ENCODE measurements at regions not wholly inside any gene's neighbourhood (a gene's known extent, or its start where the extent isn't known, plus 50 kb on each side); places are given as distances from the start of the nearest gene placed in this dataset.

- H3K4me3 ChIP-seq (ENCODE audit: low read depth, low read length): no peak overlapping the region
- DNase-seq (ENCODE audit: low read depth): no peak
- TF ChIP-seq, protein P1, sequence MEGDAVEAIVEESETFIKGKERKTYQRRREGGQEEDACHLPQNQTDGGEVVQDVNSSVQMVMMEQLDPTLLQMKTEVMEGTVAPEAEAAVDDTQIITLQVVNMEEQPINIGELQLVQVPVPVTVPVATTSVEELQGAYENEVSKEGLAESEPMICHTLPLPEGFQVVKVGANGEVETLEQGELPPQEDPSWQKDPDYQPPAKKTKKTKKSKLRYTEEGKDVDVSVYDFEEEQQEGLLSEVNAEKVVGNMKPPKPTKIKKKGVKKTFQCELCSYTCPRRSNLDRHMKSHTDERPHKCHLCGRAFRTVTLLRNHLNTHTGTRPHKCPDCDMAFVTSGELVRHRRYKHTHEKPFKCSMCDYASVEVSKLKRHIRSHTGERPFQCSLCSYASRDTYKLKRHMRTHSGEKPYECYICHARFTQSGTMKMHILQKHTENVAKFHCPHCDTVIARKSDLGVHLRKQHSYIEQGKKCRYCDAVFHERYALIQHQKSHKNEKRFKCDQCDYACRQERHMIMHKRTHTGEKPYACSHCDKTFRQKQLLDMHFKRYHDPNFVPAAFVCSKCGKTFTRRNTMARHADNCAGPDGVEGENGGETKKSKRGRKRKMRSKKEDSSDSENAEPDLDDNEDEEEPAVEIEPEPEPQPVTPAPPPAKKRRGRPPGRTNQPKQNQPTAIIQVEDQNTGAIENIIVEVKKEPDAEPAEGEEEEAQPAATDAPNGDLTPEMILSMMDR (IDR thresholded peaks at IDR 0.05; ENCODE audit: insufficient read depth, low read length): no peak
Observed at GRCh38 chr2:156004459-156004858, 328.1 kb downstream of the NR4A2 start.

DNA sequence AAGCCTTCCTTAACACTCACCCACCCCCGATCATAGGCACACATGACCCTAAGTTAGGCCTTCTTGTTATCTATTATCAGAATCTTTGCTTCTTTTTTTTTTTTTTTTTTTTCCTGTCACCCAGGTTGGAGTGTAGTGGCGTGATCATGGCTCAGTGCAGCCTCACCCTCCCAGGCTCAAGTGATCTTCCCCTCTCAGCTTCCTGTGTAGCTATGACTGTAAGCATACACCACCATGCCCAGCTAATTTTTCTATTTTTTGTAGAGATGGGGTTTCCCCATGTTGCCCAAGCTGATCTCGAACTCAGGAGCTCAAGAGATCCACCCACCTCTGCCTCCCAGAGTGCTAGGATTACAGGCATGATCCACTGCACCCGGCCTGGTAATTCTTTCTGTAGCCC lies 328.7 kb downstream of the NR4A2 start:
- H3K4me3 ChIP-seq (ENCODE audit: low read depth, low read length): no peak overlapping the region
- DNase-seq (ENCODE audit: low read depth): no peak
- TF ChIP-seq, protein P1 (IDR thresholded peaks at IDR 0.05; ENCODE audit: insufficient read depth, low read length): no peak

GRCh38 chr2:156001851-156002250 lies 330.7 kb downstream of the NR4A2 start:
- no peak overlapping the region for H3K4me3 ChIP-seq (ENCODE audit: low read depth, low read length)
- DNase-seq (ENCODE audit: low read depth): no peak
- TF ChIP-seq, protein P1 (IDR thresholded peaks at IDR 0.05; ENCODE audit: insufficient read depth, low read length): no peak

DNA sequence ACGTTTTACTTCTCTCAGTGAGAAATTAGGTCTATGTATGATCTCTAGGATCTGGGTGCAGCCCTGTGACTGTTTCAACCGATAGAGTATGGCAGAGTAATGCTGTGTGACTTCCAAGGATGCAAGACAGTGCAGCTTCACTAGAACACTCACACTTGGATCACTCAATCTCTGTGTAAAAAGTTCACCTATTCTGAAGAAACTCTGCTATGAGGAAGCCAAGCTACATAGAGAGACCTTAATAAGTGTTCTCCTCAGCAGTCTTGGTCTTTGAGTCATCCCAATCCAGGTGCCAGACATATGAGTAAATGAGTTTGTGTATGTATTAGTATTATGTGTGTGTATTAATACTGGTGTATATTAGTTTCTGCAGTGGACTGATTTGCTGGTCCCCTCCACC lies 335.0 kb downstream of the NR4A2 start:
- no peak for DNase-seq (ENCODE audit: low read depth)
- TF ChIP-seq, protein P1 (IDR thresholded peaks at IDR 0.05; ENCODE audit: insufficient read depth, low read length): no peak
- no peak overlapping the region for H3K4me3 ChIP-seq (ENCODE audit: low read depth, low read length)

DNA sequence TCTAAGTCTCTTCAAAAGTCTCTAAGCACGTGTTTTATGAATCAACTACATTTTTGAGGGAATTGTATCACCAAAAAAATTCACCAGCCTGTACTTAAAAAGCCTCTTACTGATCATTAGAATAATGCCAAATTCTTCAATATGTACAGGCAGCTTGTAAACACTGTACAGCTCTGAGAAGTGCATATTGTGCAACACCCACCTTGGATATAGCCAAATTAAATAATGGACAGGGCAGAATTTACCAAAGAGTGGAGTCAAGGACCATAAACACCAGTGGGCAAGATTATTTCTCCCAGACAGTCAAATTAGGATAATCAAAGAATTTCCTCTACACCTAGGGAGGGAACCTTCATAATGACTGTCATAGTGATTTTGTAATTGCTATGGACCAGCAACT lies 338.2 kb downstream of the NR4A2 start:
- H3K4me3 ChIP-seq (ENCODE audit: low read depth, low read length): no peak overlapping the region
- TF ChIP-seq, protein P1 (IDR thresholded peaks at IDR 0.05; ENCODE audit: insufficient read depth, low read length): no peak

GRCh38 chr2:155983845-155984244 lies 348.7 kb downstream of the NR4A2 start:
- DNase-seq (ENCODE audit: low read depth): no peak
- TF ChIP-seq, protein P1 (IDR thresholded peaks at IDR 0.05; ENCODE audit: insufficient read depth, low read length): no peak
- H3K4me3 ChIP-seq (ENCODE audit: low read depth, low read length): no peak overlapping the region

More for the DNA sequence above, 338.2 kb downstream of the NR4A2 start:
- DNase-seq (ENCODE audit: low read depth): no peak

DNA sequence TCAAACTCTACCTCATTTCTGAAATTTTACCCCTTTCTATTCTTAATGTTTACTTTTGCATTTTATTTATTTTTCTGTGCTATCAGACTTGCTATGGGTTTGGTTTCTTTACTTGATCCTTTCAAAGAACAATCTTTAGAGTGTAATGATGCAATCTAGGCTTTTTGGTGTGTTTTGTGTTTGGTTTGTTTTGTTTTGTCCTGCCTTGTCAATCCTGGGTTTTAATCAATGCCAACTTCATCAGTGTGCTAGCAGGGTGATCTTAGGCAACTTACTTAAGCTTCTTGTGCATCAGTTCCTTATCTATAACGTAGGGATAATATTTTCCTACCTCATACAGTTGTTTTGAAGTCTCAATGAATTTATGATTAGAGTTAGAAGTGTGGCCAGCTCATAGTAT lies 350.4 kb downstream of the NR4A2 start:
- TF ChIP-seq, protein P1 (IDR thresholded peaks at IDR 0.05; ENCODE audit: insufficient read depth, low read length): no peak
- DNase-seq (ENCODE audit: low read depth): no peak
- H3K4me3 ChIP-seq (ENCODE audit: low read depth, low read length): no peak overlapping the region
